GM06990 (cell line): ENCODE measurements at regions not wholly inside any gene's neighbourhood (a gene's known extent, or its start where the extent isn't known, plus 50 kb on each side); places are given as distances from the start of the nearest gene placed in this dataset.
"Not testable (repeated sequence)": the region's sequence is repeated elsewhere in the genome, so short reads cannot be mapped to it uniquely, and the experiment has no call there.

ENCODE experiments used
- DNase-seq: peaks from one replicate; pipeline ENCODE4 v3.0.0-alpha.2; 2011; ENCODE audit not compliant: insufficient read length; ENCODE audit errors: extremely low read depth
- H3K27me3 ChIP-seq: replicated peaks from 2 replicates; pipeline ENCODE4 v1.6.0; 2011; ENCODE audit warnings: low read length; ENCODE audit not compliant: control insufficient read depth, insufficient read depth
- H3K36me3 ChIP-seq: 2 replicates; pipeline ENCODE4 v1.5.1; 2011; ENCODE audit warnings: low read length; ENCODE audit not compliant: control insufficient read depth, insufficient read depth
- H3K4me3 ChIP-seq: replicated peaks from 2 replicates; pipeline ENCODE4 v1.5.1; 2011; ENCODE audit warnings: low read depth, mild to moderate bottlenecking, control low read depth, low read length
- TF ChIP-seq, protein P1 (sequence below): IDR thresholded peaks from 2 replicates; pipeline ENCODE4 v1.5.1; 2011; ENCODE audit warnings: low read length, control low read depth, mild to moderate bottlenecking, inconsistent platforms; ENCODE audit not compliant: insufficient read depth, poor library complexity, severe bottlenecking

DNA sequence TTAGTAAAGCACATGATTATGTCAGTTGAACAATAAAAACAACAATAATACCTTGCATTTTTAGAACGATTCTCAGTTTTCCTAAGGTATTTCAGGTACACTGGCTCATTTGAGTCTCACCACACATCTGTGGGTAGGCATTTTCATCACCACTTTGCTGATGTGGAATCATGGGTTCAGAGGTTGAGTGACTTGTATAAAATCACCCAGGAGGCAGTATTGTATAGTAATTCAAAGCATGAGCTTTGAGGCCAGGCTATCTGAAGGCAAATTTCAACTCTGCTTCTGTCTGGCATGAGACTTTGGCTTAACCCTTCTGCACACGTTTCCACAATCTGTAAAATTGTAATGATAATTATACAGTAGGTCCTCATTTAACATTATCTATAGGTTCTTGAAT is 183.9 kb upstream of the CMC1 start:
- no peaks in the 10 kb centered on the region for H3K36me3 ChIP-seq
- H3K27me3 ChIP-seq = no peaks in the 10 kb centered on the region
- TF ChIP-seq, protein P1, sequence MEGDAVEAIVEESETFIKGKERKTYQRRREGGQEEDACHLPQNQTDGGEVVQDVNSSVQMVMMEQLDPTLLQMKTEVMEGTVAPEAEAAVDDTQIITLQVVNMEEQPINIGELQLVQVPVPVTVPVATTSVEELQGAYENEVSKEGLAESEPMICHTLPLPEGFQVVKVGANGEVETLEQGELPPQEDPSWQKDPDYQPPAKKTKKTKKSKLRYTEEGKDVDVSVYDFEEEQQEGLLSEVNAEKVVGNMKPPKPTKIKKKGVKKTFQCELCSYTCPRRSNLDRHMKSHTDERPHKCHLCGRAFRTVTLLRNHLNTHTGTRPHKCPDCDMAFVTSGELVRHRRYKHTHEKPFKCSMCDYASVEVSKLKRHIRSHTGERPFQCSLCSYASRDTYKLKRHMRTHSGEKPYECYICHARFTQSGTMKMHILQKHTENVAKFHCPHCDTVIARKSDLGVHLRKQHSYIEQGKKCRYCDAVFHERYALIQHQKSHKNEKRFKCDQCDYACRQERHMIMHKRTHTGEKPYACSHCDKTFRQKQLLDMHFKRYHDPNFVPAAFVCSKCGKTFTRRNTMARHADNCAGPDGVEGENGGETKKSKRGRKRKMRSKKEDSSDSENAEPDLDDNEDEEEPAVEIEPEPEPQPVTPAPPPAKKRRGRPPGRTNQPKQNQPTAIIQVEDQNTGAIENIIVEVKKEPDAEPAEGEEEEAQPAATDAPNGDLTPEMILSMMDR = no peak
- no peak overlapping the region for H3K4me3 ChIP-seq
- DNase-seq = no peak

DNA sequence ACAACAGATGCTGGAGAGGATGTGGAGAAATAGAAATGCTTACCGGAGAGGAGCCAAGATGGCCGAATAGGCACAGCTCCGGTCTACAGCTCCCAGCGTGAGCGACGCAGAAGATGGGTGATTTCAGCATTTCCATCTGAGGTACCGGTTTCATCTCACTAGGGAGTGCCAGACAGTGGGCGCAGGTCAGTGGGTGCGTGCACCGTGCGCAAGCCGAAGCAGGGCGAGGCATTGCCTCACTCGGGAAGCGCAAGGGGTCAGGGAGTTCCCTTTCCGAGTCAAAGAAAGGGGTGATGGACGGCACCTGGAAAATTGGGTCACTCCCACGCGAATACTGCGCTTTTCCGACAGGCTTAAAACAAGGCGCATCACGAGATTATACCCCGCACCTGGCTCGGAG is 182.2 kb upstream of the CMC1 start:
- not testable (repeated sequence) for DNase-seq, H3K27me3 ChIP-seq, H3K4me3 ChIP-seq, H3K36me3 ChIP-seq

DNA sequence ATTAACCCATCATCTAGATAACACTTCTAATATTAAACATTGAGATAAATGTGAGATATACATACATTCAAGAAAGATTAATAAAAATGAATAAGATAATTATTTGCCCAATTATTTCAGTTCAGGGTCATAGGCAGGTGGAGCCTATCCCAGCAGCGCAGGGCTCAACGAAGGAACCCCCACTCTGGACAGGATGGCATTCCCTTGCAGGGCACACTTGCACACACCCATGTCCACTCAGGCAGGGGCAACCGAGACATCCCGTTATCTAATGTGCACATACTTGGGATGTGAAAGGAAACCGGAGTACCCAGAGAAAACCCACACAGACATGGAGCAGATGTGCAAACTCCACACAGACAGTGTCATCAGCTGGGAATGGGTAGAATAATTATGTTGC is 175.4 kb upstream of the CMC1 start:
- DNase-seq = no peak
- H3K36me3 ChIP-seq = no peaks in the 10 kb centered on the region
- H3K4me3 ChIP-seq = no peak overlapping the region
- TF ChIP-seq, protein P1 = no peak
- no peaks in the 10 kb centered on the region for H3K27me3 ChIP-seq

DNA sequence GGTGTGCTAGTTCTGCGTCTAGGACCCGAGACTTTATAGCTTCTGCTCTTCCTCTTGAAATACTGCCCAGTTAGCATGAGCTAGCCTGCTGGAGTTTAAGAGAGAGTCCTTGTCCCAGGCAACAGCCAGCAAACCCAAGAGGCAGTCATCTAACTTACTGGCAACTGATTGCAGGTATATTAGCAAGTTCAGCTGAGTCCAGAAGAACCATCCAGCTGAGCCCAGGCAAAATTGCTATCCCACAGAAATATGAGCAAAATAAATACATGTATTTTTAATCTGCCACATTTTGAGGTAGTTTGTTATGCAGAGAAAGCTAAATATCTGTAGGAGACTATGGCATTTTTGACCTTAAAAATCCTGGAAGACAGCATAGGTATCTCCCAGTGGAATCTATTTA is 174.4 kb upstream of the CMC1 start:
- Histone ChIP-seq H3K27me3 (no peaks in the 10 kb centered on the region), H3K36me3 (no peaks in the 10 kb centered on the region), H3K4me3 (no peak overlapping the region)
- DNase-seq = no peak
- TF ChIP-seq, protein P1 = no peak

DNA sequence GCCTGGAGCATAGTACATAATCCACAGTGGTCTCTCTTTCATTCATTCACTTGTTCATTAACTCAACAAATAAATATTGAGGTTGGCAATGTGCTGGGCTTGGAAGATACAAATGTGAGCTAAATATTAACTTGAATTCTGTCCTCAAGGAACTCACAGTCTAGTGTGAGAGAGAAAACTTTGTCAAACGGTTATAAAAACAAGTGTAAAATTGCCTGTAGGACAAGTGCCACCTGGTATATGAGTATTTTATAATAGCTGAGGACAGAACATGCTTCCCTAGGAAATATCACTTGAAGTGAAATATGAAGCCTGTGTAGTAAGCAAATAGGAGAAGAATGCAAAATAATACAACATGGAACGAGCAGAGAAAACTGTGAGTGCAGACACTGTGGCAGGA is 173.1 kb upstream of the CMC1 start:
- no peaks in the 10 kb centered on the region for H3K27me3 ChIP-seq
- TF ChIP-seq, protein P1 = no peak
- DNase-seq = no peak
- H3K4me3 ChIP-seq = no peak overlapping the region
- H3K36me3 ChIP-seq = no peaks in the 10 kb centered on the region

DNA sequence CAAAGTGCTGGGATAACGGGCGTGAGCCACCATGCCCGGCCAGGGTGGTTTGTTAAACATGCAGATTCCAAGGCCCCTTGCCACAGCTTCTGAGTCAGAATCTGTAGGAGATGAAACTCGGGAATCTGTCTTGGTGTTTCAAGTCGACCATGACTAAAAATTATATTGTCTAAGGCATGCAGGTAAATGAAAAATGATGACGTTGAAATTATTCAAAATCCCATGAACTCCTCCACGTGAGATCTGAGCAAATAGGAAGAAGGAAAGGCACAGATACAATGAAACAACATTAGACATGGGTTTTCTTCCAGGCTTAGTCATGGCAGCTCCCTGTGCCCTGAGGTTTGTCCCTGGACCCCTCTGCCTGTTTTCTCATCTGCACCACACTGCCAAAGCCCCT is 172.0 kb upstream of the CMC1 start:
- no peak for DNase-seq
- Histone ChIP-seq H3K4me3 (no peak overlapping the region), H3K36me3 (no peaks in the 10 kb centered on the region), H3K27me3 (no peaks in the 10 kb centered on the region)
- TF ChIP-seq, protein P1 = no peak
